Nephron progenitor cell (in vitro differentiated cells): ENCODE measurements at regions not wholly inside any gene's neighbourhood (a gene's known extent, or its start where the extent isn't known, plus 50 kb on each side); places are given as distances from the start of the nearest gene placed in this dataset.

Source experiments
- DNase-seq: peaks from one replicate; pipeline ENCODE4 v3.0.0; 2021
- H3K27ac Mint-ChIP-seq: 2 replicates; pipeline ENCODE4 v1.8.0; 2021; ENCODE audit warnings: mild to moderate bottlenecking, moderate library complexity, mixed read lengths
- H3K27me3 Mint-ChIP-seq: 2 replicates; pipeline ENCODE4 v1.8.0; 2021; ENCODE audit warnings: mild to moderate bottlenecking, low read depth, mixed read lengths; ENCODE audit not compliant: poor library complexity
- H3K36me3 Mint-ChIP-seq: 2 replicates; pipeline ENCODE4 v1.8.0; 2021; ENCODE audit warnings: low read depth, mixed read lengths
- H3K4me1 Mint-ChIP-seq: 2 replicates; pipeline ENCODE4 v1.8.0; 2021; ENCODE audit warnings: mixed read lengths
- H3K4me3 Mint-ChIP-seq: 2 replicates; pipeline ENCODE4 v1.8.0; 2021; ENCODE audit warnings: mild to moderate bottlenecking, moderate library complexity, mixed read lengths
- H3K9me3 Mint-ChIP-seq: 2 replicates; pipeline ENCODE4 v1.8.0; 2021; ENCODE audit warnings: mild to moderate bottlenecking, moderate library complexity, mixed read lengths
- CTCF ChIP-seq: fragments of 200-600 bp; sonication (generic); IDR thresholded peaks from 2 replicates; pipeline ENCODE4 v1.5.0; 2021; ENCODE audit warnings: antibody characterized with exemption

- H3K9me3 Mint-ChIP-seq: peaks cover under 1% of the 10 kb centered on the region
- no peak overlapping the region for H3K4me3 Mint-ChIP-seq
- DNase-seq: no peak
- peaks cover 20% of the 10 kb centered on the region for H3K4me1 Mint-ChIP-seq
- H3K36me3 Mint-ChIP-seq: no peaks in the 10 kb centered on the region
- no peak for TF ChIP-seq CTCF
- H3K27me3 Mint-ChIP-seq: peaks cover 10% of the 10 kb centered on the region
- H3K27ac Mint-ChIP-seq: no peak overlapping the region
These were observed 227.0 kb upstream of the SIX2 start for GRCh38 chr2:45236268-45236667.

- H3K4me1 Mint-ChIP-seq: peaks cover 22% of the 10 kb centered on the region
- peaks cover 9% of the 10 kb centered on the region for H3K9me3 Mint-ChIP-seq
- H3K27me3 Mint-ChIP-seq: peaks cover 12% of the 10 kb centered on the region
- peaks cover 3% of the 10 kb centered on the region for H3K36me3 Mint-ChIP-seq
- H3K27ac Mint-ChIP-seq: no peak overlapping the region
- no peak overlapping the region for H3K4me3 Mint-ChIP-seq
- no peak for TF ChIP-seq CTCF
- DNase-seq: no peak
These were observed 224.0 kb upstream of the SIX2 start for GRCh38 chr2:45233301-45233700.

GRCh38 chr2:45232818-45233217 is 223.6 kb upstream of the SIX2 start:
- Mint-ChIP-seq H3K9me3 (peaks cover 14% of the 10 kb centered on the region), H3K27me3 (peaks cover 9% of the 10 kb centered on the region)
- no peak for TF ChIP-seq CTCF

GRCh38 chr2:45229411-45229810 is 220.2 kb upstream of the SIX2 start:
- TF ChIP-seq CTCF: no peak
- Mint-ChIP-seq H3K9me3 (peaks cover 26% of the 10 kb centered on the region), H3K36me3 (peaks cover 12% of the 10 kb centered on the region), H3K27ac (no peak overlapping the region), H3K4me1 (peaks cover 9% of the 10 kb centered on the region), H3K4me3 (no peak overlapping the region), H3K27me3 (peaks cover 9% of the 10 kb centered on the region)
- DNase-seq: no peak

More at GRCh38 chr2:45232818-45233217, 223.6 kb upstream of the SIX2 start:
- no peak overlapping the region for H3K27ac Mint-ChIP-seq
- H3K36me3 Mint-ChIP-seq: peaks cover 8% of the 10 kb centered on the region
- H3K4me1 Mint-ChIP-seq: peaks cover 18% of the 10 kb centered on the region
- DNase-seq: no peak
- H3K4me3 Mint-ChIP-seq: no peak overlapping the region

- no peak for DNase-seq
- no peak for TF ChIP-seq CTCF
- no peak overlapping the region for H3K27ac Mint-ChIP-seq
- peaks cover 26% of the 10 kb centered on the region for H3K9me3 Mint-ChIP-seq
- peaks cover 21% of the 10 kb centered on the region for H3K4me1 Mint-ChIP-seq
- H3K36me3 Mint-ChIP-seq: peaks cover 12% of the 10 kb centered on the region
- H3K27me3 Mint-ChIP-seq: peaks cover 12% of the 10 kb centered on the region
- H3K4me3 Mint-ChIP-seq: no peak overlapping the region
These were observed 218.1 kb upstream of the SIX2 start for GRCh38 chr2:45227347-45227746.

- Mint-ChIP-seq H3K4me1 (peaks cover 33% of the 10 kb centered on the region), H3K27me3 (peaks cover 9% of the 10 kb centered on the region), H3K27ac (peak overlapping the region; percentile 14), H3K9me3 (peaks cover 20% of the 10 kb centered on the region), H3K36me3 (peaks cover 12% of the 10 kb centered on the region), H3K4me3 (no peak overlapping the region)
- DNase-seq: no peak
- no peak for TF ChIP-seq CTCF
These were observed 215.7 kb upstream of the SIX2 start for GRCh38 chr2:45224993-45225380.
